GM19372 (cell line): ENCODE measurements at regions not wholly inside any gene's neighbourhood (a gene's known extent, or its start where the extent isn't known, plus 50 kb on each side); places are given as distances from the start of the nearest gene placed in this dataset.
"Not testable (repeated sequence)": the region's sequence is repeated elsewhere in the genome, so short reads cannot be mapped to it uniquely, and the experiment has no call there.

Experiments
- ATAC-seq: cut with Tn5 transposase; IDR thresholded peaks from one replicate; pipeline ENCODE4 v1.9.1; 2021; ENCODE audit warnings: mild to moderate bottlenecking, low read depth, moderate library complexity; ENCODE audit not compliant: unreplicated experiment

DNA sequence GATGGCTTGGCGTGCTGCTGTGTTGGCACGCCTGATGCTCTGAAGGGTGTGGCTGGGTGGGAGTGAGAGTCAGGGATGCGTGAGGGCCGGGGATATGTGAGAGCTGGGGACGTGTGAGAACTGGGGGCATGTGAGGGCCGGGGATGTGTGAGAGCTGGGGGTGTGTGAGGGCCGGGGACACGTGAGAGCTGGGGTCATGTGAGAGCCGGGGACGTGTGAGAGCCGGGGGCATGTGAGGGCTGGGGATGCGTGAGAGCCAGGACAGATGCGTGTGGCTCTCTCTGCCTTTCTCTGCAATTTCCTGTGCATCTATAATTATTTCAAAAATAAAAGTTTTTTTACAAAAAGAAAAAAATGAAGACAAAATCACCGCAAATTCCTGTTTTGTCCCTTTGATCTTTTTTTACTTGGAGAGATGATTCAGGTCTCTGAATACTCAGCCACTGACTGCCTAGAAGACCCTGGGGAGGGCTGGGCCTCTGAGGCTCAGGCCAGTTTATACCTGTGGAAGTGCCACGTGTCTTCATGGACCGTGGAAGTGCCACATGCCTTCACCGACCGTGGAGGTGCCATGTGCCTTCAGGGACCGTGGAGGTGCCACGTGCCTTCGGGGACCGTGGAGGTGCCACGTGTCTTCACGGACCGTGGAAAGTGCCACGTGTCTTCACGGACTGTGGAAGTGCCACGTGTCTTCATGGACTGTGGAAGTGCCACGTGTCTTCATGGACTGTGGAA is 170.4 kb downstream of the LAT start:
- not testable (repeated sequence) for ATAC-seq

DNA sequence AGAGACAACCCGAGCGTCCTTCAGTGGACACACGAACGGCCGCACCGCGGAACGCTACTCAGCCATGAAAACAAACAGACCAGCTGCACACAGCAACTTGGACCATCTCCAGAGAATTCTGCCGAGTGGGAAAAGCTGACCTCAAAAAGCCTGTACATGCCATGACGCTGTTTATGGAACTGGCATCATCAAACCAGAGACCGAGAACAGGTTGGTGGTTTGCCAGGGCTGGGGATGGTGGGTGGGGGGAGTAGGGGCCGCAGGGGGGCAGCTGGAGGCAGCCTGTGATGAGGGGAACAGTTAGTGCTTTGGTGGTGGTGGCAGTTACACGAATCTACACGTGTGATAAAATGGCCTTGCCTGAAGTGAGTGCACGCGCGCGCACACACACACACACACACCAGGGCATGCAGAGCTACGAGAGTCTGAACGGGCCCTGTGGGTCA is 169.8 kb downstream of the LAT start:
- ATAC-seq, result no peak

DNA sequence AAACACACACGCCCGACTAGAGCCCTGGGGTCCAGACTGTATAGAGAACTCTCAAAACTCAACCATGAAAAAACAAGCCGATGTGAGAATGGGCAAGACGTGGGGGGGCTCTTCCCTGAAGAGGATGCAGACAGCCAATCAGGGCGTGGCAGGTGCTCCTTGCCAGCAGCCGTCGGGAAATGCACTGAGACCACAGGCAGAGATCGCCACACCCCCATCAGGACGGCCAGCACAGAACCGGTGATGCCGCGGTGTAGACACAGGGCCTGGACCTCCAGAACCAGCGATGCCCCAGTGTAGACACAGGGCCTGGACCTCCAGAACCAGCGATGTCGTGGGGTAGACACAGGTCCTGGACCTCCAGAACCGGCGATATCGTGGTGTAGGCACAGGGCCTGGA is 169.2 kb downstream of the LAT start:
- ATAC-seq, result no peak

DNA sequence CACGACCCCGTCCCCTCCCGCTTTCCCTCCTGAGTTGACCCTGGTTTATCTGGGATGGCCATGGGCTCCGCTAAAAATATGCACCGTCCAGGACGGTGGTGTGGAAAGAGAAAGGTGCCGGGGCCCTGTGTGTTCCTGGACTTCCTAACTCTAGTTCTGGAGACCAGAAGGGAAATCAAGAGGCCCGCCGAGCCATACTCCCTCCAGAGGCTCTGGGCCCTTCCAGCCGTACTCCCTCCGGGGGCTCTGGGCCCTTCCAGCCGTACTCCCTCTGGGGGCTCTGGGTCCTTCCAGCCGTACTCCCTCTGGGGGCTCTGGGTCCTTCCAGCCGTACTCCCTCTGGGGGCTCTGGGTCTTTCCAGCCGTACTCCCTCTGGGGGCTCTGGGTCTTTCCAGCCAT is 168.5 kb downstream of the LAT start:
- ATAC-seq, result not testable (repeated sequence)

DNA sequence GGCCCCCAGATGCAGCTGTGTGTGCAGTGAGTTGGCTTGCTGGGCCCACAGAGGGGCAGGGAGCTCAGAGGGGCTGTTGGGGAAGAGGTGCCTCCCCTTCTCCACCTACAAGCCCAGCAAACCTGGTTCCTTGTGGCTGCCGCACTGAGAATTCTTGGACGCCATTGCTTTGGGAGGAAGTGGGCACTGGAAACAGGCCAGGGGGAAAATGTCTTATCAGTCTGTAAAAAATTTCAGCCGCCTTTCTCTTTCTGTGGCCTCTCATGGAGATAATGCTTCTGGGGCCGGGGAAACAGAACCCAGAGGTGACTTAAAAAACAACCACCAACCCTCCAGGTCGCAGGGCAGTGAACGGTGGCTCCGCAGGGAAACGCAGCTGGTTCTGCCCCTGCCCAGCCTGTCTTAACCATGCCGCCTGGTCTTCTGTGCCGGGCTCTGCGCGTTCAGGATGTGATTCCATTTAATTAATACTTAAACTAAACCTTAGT is 167.7 kb downstream of the LAT start:
- ATAC-seq, result not testable (repeated sequence)

DNA sequence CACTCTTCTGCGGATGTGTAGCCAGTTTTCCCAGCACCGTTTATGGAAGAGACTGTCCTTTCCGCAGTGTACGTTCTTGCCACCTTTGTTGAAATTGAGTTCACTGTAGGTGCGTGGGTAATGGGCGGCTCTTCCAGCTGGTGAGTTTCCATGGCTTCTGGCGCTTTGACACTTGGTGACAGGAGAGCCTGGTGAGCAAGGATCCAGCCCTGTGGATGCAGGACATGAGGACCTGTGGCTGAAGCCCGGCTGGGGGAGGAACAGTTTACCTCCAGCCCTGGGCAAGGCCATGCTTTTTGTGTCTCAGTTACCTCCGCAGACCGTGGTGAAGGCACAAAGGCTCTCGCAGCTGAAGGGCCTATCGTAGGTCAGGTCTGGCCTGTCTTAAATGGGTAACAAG is 166.5 kb downstream of the LAT start:
- no peak for ATAC-seq

DNA sequence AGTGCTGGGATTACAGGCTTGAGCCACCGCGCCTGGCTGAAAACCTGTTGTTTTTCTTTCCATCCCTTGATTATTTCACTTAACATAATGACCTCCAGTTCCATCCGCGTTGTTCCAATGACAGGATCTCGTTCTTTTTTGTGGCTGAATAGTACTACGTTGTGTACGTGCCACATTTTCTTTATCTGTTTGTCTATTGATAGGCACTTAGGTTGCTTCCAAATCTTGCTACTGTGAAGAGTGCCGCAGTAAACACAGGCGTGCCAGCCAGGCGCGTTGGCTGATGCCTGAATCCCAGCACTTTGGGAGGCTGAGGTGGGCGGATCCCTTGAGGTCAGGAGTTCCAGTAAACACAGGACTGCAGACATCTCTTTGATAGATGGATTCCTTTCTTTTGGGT is 165.1 kb downstream of the LAT start:
- not testable (repeated sequence) for ATAC-seq

DNA sequence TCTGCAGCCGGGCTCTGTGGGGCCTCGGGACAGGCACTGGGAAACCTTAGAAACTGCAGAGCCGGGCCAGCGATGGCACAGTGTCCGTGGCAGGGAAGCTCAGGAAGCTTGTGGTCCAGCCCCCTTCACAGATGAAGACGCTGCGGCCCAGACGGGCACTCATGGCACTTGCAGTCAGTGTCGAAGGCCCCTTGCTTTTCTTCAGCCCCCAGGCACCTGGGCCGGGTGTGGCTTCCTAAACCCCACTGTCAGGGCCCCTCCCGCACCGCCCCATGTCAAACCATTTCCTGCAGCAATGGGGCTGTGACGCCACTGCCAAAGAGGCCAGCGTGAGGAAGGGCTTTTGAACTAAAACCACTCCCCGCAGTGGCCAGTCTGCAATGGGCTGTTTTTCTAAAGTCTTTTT is 164.0 kb downstream of the LAT start:
- ATAC-seq, result no peak

DNA sequence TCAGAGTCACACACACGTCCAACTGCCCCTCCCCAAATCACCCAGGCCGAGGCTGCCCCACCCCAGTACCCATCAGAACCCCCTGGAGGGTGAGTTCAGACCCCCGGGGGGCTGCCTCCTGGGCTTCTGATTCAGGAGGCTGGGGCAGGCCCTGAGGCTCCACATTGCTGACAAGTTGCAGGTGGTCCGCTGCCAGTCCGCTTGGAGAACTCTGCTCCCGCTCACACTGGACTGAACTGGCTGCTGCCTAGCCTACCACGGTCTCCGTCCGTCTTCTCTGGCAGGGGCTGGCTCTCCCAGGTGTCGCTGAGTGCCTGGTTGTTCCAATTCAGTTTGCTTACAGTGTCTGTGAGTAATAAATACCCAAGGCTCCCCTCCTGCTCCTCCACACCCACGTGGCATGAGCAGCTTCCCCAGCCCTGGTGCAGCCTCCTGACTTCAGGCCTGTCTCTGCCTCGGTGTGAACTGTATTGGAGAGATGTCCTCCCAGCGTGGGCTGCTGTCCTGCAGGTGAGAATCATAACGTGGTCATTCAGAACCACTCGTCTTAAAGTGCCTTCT is 163.4 kb downstream of the LAT start:
- no peak for ATAC-seq

DNA sequence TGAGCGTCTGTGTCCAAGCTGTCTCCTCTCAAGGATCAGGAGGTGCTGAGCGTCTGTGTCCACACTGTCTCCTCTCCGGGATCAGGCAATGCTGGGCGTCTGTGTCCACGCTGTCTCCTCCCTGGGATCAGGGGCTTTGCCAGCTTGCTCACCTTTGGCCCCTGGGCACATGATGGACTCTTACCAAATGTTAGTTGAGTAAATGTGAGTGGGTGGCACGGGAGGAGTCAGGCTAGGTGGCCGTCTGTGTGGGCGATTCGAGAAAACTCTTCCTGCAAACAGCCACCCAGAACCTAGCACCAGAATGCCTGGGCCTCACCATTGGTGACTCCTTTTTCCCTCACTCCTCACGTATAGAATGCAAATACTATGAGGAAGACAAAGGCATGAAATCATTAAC is 162.9 kb downstream of the LAT start:
- not testable (repeated sequence) for ATAC-seq

DNA sequence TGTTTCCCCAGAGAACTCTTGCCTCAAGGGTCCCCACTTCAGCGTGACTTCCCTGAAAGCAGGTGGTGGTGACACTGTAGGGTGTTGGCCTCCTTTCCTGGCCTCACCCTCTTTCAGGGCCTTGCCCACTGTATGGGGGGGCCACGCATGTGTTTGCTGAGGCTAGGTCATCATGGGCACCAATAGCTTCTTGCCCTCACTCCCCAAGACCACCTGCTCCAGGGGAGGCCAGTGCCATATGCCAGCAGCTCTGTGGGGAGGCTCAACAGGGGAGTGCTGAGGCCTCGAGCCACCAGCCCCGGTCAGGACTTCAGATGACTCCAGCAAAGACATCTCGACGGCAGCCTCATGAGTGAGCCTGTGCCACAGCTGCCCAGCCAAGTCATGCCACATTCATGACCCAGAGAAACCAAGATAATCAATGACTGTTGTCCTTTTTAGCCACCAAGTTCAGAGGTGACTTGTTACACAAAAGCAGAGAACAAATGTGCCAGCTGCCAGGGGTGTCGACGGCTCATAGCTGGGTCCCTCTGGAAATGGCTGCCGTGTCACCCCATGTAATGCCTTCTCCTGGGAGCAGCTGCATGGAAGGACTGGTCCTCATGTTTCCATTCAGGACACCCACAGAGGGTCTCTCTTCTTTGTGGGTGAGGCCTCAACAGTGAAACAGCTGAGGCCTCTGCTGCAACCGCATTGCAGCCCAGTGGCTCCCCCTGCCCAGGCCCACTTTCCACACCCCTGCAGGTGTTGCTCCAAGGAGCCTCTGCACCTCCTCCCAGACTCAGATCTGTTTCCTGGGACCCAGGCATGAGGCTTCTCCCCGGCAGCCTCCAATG is 162.2 kb downstream of the LAT start:
- not testable (repeated sequence) for ATAC-seq

DNA sequence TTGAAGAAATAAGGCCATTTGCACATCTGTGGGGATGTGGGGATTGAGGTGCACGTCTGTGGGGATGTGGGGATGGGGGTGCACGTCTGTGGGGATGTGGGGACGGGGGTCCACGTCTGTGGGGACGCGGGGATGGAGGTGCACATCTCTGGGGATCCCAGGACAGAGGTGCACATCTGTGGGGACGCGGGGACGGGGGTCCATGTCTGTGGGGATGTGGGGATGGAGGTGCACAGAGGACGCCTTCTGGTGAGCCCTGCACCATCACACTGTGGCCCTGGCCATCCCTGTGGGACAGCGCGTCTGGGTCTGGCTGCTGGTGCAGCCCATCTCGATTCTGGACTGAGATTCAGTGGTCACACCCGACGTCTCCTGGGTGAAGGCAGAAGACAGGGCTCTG is 161.4 kb downstream of the LAT start:
- no peak for ATAC-seq

DNA sequence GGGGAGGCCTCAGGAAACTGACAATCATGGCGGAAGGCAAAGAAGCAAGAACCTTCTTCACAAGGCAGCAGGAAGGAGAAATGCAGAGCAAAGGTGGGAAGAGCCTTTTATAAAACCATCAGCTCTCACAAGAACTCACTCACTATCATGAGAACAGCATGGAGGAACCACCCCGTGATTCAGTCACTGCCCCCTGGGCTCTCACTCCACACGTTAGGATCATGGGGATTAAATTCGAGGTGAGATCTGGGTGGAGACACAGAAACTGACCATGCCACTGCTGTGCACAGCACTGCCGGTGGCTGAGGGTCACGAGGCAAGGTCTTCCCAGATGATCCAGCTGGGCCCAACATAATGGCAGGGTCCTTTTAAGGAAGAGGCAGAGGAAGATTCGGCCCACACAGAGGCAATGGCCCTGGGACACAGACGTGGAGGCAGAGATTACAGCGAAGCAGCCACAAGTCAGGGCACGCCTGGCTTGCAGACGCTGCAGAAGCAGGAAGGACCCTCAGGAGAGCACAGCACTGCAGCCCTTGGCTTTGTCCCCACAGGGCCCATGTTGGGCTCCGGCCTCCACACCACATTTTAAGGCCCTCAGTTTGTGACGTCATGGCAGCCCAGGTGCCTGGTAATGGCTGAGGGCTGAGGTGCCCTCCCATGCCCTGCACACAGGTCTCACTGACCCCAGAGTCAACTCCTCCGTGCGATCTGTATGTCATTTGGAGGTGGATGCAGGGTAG is 160.8 kb downstream of the LAT start:
- not testable (repeated sequence) for ATAC-seq

DNA sequence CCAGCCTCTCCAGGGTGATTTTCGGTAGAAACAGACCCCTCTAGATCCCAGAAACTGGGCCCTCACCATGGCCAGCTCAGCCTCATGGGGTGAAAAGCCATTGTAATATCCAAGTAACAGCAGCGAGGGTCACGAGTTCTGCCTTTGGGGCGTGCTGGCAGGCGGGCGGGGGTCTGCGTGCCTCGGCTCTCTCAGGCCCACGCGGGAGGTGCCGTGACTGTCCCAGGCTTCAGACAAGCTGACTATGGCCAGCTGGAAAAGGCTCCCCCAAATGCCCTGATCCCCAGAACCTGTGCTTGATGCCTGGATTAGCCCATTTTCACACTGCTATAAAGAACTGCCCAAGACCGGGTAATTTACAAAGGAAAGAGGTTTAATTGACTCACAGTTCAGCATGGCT is 160.2 kb downstream of the LAT start:
- not testable (repeated sequence) for ATAC-seq

DNA sequence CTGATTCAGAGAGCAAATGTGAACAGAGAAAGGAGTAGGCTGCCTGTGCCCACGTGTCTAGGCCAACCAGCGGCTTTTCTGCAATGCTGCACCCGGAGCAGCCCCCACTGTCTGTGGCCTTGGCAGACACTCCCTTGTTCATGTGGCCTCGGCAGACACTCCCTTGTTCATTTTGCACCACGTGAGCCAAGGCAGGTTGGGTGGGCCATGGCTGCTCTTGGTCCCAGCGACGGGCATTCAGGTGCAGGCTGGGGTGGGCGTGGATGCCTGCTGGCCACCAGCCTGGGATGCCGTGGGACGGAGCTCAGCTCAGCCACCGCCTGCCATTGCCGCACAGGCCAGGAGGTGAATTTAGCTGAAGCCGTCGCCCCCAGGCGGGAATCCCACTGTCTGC is 159.8 kb downstream of the LAT start:
- ATAC-seq, result not testable (repeated sequence)

DNA sequence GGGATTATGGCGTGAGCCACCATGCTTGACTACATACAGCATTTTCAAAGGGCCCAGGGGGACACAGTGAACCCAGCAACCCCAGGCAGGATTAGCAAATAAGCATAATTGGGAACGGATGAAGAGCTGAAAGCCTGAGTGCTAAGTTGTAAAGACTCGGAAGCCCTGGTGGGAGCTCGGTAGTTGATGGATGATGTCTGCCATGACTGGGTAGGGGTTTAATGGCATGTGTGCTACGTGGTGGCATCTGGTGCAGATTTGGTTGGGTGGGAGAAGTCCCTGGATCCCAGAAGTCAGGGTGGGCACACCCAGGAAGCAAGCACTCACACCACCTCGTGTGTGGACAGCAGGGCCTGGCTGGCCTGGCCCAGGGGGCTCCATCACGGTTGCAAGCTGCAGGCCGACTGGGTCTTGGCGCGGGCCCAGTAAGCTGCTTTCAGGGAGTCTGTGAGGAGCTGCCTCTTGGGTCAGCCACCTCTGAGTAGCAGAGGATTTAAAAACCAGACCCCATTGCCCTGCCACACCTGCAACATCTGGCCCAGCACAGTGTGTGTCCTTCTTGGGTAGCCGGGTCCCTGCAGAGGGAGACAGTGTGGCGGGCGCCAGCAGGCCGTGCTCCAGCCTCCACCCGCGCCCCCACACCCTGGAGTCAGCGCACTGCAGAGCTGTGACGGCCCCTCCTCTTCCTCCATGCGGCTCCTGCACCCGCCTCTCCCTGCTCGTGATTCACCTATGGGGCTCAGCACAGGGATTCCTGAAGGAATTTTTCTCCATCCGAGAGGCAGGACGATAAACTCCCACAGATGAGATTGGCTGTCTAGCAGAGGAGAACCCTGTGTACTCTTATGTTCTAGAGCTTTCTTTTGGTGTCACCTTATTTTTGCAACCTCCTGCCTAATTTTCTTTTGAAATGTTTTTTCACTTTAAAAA is 159.2 kb downstream of the LAT start:
- ATAC-seq, result not testable (repeated sequence)

DNA sequence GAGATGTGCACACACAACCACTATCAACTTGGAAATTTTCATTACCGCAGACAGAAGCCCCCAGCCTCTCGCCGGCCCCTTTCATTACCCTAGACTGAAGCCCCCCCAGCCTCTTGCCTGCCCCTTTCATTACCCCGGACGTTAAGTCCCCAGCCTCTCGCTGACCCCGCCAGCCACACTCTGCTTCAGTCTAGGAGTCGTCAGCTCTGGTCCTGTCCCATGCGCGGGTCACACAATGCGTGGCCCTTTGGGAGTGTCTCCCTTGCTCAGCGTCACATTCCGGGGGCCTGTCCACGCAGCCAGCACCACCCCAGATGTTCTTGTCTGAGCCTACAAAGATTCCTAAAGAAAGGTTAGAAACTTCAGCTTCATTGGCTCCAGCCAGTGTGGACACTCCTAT is 157.7 kb downstream of the LAT start:
- not testable (repeated sequence) for ATAC-seq

DNA sequence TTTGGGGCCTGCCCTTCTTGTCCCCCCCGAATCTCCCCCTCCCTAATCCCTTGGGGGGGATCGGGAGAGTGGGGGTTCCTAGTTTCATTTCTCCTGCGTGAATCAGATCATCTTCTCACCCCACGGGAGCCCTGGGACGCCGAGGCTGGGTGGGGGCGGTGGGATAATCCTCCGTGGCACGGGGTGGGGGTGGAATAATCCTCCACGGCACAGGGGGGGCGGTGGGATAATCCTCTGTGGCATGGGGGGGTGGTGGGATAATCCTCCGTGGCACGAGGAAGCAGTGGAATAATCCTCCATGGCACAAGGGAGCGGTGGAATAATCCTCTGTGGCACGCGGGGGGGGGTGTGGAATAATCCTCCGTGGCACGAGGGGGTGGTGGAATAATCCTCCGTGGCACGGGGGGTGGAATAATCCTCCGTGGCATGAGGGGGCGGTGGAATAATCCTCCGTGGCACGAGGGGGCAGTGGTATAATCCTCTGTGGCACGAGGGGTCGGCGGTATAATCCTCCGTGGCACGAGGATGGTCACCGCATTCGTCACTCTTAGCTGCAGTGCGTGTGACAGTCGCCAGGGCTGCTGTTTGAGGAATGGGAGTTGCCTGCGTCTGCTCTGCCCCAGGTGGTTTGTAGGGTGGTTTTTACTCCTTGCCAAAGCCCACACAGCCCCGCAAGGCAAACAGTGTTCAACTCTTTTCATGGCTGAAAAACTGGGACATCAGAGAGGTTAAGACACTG is 156.9 kb downstream of the LAT start:
- no peak for ATAC-seq

DNA sequence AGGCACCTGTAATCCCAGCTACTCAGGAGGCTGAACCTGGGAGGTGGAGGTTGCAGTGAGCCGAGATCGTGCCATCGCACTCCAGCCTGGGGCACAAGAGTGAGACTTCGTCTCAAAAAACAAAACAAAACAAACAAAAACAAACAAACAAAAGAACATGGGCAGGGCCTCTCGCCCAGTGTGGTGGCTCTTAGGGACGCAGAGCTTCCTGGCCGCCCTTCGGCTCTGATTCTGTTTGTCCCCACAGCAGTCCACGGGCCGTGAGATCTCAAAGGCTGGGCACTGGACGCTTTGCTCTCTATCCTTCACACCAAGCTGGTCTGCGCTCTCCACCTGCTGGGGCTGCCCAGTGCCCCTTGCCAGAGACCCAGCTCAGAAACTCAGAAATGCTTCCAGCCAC is 156.3 kb downstream of the LAT start:
- ATAC-seq, result not testable (repeated sequence)
